ENCODE measurements at regions not wholly inside any gene's neighbourhood (a gene's known extent, or its start where the extent isn't known, plus 50 kb on each side); places are given as distances from the start of the nearest gene placed in this dataset.

DNA sequence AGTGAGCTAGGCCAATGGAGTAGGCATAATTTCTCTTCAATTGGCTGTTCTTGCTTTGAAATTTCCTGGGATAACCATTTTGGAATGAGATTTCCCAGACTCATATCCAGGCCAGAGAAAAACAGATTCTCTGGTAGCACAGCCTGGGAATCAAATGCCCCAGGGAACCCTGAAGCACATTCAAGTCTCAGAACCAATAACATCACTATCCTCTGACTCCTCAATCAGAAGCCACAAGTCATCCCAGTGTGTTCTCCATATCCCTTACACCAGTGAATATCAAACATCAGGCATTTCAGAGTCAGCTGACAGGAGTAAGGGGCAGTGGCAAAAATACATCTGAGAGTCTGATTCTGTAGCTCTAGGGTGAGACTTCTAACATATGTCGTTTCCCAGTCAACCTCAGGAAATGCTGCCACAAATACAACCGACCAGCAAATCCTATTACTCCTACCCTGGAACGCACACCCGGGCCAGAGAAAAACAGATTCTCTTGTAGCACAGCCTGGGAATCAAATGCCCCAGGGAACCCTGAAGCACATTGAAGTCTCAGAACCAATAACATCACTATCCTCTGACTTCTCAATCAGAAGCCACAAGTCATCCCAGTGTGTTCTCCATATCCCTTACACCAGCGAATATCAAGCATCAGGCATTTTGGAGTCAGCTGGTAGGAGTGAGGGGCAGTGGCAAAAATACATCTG lies 537.7 kb upstream of the NMUR2 start:
- no peak for DNase-seq (ENCODE audit: low spot score in 2 of 2)
- TF ChIP-seq, protein P1, sequence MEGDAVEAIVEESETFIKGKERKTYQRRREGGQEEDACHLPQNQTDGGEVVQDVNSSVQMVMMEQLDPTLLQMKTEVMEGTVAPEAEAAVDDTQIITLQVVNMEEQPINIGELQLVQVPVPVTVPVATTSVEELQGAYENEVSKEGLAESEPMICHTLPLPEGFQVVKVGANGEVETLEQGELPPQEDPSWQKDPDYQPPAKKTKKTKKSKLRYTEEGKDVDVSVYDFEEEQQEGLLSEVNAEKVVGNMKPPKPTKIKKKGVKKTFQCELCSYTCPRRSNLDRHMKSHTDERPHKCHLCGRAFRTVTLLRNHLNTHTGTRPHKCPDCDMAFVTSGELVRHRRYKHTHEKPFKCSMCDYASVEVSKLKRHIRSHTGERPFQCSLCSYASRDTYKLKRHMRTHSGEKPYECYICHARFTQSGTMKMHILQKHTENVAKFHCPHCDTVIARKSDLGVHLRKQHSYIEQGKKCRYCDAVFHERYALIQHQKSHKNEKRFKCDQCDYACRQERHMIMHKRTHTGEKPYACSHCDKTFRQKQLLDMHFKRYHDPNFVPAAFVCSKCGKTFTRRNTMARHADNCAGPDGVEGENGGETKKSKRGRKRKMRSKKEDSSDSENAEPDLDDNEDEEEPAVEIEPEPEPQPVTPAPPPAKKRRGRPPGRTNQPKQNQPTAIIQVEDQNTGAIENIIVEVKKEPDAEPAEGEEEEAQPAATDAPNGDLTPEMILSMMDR (IDR thresholded peaks at IDR 0.05) = no peak
- Histone ChIP-seq H3K27ac (no peak overlapping the region), H3K4me1 (no peaks in the 10 kb centered on the region), H3K9me3 (no peaks in the 10 kb centered on the region), H3K36me3 (no peaks in the 10 kb centered on the region), H3K4me3 (no peak overlapping the region), H3K27me3 (no peaks in the 10 kb centered on the region)
- intact Hi-C loops (cut with DNase I) = no loop called here

DNA sequence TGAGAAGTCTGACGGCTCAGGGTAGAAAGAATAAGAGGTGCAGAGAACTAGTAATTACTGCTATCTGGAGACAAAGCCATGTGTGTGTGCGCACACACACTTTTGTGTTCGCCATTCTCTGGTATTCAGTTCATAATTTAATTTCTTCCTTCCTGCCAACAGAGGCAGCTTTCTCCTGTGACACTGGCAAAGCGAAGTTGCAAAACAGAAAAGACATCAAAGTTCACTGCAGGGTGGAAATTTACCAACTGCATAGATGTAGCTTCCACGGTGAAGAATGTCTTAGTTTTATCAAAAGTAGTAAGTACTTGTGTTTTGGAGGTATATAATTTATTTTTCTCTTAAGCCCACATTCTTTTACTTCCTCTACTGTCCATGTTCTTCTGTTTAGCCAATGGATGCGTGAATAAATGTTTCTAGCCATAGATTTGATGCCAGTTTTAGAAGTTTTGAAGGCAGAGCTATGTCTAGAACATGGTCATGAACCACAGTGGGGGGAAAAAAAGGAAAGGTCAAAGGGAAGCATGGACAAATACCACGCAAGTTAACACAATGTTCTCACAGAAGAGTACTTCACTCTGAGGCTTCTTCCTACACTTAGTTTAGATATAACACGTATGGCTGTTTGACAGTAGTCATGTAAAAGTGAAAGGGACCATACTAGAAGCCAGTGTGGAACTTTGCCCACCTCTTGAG lies 536.5 kb upstream of the GRIA1 start:
- no peaks in the 10 kb centered on the region for H3K9me3 ChIP-seq
- H3K4me1 ChIP-seq = no peaks in the 10 kb centered on the region
- no peaks in the 10 kb centered on the region for H3K27me3 ChIP-seq
- DNase-seq (ENCODE audit: low spot score in 2 of 2) = no peak
- intact Hi-C loops (cut with DNase I) = no loop called here
- TF ChIP-seq, protein P1 (IDR thresholded peaks at IDR 0.05) = no peak
- H3K27ac ChIP-seq = no peak overlapping the region
- H3K36me3 ChIP-seq = no peaks in the 10 kb centered on the region
- H3K4me3 ChIP-seq = no peak overlapping the region

DNA sequence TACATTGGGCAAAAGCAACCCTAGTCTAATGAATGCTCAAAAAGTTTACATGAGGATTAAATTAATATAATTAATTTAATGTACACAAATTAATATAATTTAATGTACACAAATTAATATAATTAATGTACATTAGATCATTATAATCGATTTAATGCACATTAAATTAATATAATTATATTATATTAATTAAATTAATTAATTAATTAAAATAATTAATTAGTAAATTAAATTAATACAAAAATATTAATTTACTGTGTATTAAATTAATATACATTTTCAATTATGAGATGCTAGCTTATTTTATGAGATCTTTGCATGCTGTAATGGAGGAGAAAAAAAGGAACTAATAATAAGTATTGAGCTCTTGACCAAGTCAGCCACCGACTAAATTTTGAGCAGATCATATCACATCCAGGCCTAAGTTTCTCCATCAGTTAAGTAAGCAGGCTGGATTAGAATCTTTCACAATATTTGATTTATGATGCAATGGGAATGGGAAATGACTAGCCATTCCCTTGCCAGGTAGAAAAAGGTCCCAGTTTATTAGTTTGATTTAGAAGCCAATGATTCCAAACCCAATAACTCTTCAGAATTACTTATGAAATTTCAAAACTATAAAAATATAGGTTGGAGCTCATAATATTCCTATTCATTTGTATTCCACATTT lies 533.4 kb upstream of the GRIA1 start:
- TF ChIP-seq, protein P1 (IDR thresholded peaks at IDR 0.05) = no peak
- Histone ChIP-seq H3K27me3 (no peaks in the 10 kb centered on the region), H3K27ac (no peak overlapping the region), H3K36me3 (no peaks in the 10 kb centered on the region), H3K9me3 (no peaks in the 10 kb centered on the region), H3K4me1 (no peaks in the 10 kb centered on the region), H3K4me3 (no peak overlapping the region)
- no peak for DNase-seq (ENCODE audit: low spot score in 2 of 2)
- intact Hi-C loops (cut with DNase I) = no loop called here

DNA sequence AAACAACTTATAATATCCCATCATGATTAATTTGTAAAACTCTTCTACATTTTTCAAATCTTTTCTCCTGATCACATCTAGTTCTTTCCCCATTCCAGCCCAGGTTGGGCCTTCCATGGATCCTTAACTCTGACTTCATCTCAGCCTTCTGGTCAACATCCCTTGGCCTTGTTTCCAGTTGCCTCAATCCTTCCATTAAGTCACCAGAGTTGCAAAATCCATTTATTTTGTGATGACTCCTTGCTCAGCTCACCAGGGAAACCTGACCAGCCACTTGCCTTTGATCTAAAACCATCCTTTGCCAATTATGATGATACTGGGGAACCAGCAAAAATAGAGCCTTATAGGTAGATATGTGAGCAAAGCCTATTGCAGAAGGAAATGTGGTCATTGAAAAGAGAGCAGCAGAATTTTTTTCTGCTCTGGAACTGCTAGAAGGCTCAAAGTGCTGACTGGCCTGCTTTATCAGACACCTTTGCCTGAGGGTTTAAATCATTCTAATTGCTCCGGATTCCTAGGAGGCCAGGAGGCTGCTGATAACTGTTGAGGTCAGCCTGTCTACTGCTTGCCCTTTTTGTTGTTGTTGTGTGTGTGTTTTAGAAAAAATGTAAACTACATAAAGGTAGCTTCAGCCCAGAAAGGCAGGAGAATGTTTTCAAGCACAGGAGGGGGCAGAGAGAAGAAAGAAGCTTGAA lies 512.2 kb upstream of the GRIA1 start:
- no peak for DNase-seq (ENCODE audit: low spot score in 2 of 2)
- Histone ChIP-seq H3K9me3 (peaks cover 0 to 15% of the 10 kb centered on the region in 2 donors), H3K27ac (no peak overlapping the region), H3K4me1 (no peaks in the 10 kb centered on the region), H3K36me3 (no peaks in the 10 kb centered on the region), H3K4me3 (no peak overlapping the region), H3K27me3 (no peaks in the 10 kb centered on the region)
- TF ChIP-seq, protein P1 (IDR thresholded peaks at IDR 0.05) = no peak
- intact Hi-C loops (cut with DNase I) = no loop called here

DNA sequence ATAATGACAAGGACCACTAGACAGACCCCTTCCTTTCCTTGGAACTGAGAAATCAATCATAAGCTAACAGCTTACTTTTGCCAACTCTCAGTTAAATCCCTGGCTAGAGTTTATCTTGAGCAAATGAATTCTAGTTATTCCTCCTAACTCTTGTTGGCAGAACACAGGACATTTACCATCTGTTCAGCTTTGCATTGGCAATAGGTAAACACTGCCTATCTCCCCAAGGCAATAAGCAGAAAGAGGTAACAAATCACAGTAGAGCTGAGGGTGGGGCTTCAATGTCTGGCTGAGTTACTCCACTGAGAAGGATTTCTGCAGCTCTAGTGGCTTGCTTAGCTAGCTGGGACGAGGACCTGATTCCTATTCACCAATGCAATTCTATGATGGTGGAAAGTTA lies 503.3 kb upstream of the GRIA1 start:
- Histone ChIP-seq H3K27me3 (no peaks in the 10 kb centered on the region), H3K4me1 (peaks cover 0 to 3% of the 10 kb centered on the region in 2 donors), H3K36me3 (no peaks in the 10 kb centered on the region), H3K27ac (no peak overlapping the region), H3K4me3 (no peak overlapping the region), H3K9me3 (no peaks in the 10 kb centered on the region)
- intact Hi-C loops (cut with DNase I) = no loop called here
- DNase-seq (ENCODE audit: low spot score in 2 of 2) = no peak
- TF ChIP-seq, protein P1 (IDR thresholded peaks at IDR 0.05) = no peak
